Brain microvascular endothelial cell (primary cell): ENCODE measurements at regions not wholly inside any gene's neighbourhood (a gene's known extent, or its start where the extent isn't known, plus 50 kb on each side); places are given as distances from the start of the nearest gene placed in this dataset.
"Not testable (repeated sequence)": the region's sequence is repeated elsewhere in the genome, so short reads cannot be mapped to it uniquely, and the experiment has no call there.

Source experiments
- DNase-seq: peaks from one replicate; pipeline ENCODE4 v3.0.0-alpha.2; 2020
- H3K27ac ChIP-seq: fragments of 250-450 bp; sonication (Bioruptor Pico); 2 replicates; pipeline ENCODE4 v1.5.1; 2020; ENCODE audit warnings: mild to moderate bottlenecking, moderate library complexity
- H3K27me3 ChIP-seq: fragments of 250-450 bp; sonication (Bioruptor Pico); replicated peaks from 2 replicates; pipeline ENCODE4 v1.5.1; 2020; ENCODE audit warnings: mild to moderate bottlenecking
- H3K36me3 ChIP-seq: fragments of 250-450 bp; sonication (Bioruptor Pico); replicated peaks from 2 replicates; pipeline ENCODE4 v1.5.1; 2020; ENCODE audit warnings: mild to moderate bottlenecking
- H3K4me3 ChIP-seq: 2 replicates; pipeline ENCODE4 v1.5.1; 2011; ENCODE audit warnings: low read depth, mild to moderate bottlenecking, control low read depth, low read length, moderate library complexity
- in situ Hi-C: cut with HindIII; loops from 2 replicates; pipeline ENCODE4 v1.10.0; 2017; ENCODE audit warnings: low sequenced_read_pairs, low pct_ligation_motif_present
- TF ChIP-seq, protein P1 (sequence below): IDR thresholded peaks from 2 replicates; pipeline ENCODE4 v1.5.1; 2011; ENCODE audit warnings: low read depth, mild to moderate bottlenecking, moderate library complexity, low read length, control low read depth, inconsistent platforms; ENCODE audit errors: missing control alignments

DNA sequence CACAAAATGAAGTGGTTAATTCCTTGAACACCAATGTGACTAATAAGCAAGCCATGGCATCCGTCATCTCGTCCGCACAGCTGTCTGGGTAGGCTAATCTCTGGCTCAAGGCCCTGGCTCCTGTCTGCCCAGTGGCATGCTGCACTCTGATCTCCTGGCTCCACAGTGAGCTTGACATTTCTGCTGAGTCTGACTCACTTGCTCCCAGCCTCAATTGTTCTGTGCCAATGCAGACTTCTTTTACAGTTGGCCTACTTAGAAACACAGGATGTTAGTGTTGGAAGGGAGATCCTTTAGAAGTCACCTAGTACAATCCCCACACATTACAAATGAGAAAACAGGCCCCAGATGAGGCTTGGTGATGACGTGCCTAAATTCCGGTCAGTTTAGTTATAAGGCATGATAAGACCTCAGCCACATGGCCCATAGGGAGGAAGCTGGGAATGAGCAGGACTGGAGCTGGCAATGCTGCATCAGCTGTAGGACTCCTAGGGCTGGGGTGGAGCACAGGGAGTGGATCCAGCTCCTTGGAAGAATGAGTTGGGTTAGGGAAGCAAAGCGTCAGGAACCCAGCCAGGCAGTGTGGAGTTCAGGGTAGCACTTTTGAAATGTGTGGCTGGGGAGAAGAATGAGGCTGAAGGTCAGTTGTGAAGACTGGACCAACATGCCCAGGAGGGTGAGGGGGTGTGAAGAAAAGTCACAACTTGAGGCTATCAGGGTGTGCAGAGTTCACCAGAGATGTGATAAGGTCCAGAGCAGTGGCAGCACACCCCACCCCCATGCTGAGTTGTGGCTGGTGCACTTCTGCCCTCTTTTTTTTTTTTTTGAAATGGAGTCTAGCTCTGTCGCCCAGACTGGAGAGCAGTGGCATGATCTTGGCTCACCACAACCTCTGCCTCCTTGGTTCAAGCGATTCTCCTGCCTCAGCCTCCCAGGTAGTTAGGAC is 70.2 kb upstream of the EED start:
- in situ Hi-C loops: no loop called here
- Histone ChIP-seq H3K27ac (peak overlapping the region; percentile 90), H3K4me3 (no peak overlapping the region), H3K27me3 (no peaks in the 10 kb centered on the region), H3K36me3 (no peaks in the 10 kb centered on the region)
- TF ChIP-seq, protein P1, sequence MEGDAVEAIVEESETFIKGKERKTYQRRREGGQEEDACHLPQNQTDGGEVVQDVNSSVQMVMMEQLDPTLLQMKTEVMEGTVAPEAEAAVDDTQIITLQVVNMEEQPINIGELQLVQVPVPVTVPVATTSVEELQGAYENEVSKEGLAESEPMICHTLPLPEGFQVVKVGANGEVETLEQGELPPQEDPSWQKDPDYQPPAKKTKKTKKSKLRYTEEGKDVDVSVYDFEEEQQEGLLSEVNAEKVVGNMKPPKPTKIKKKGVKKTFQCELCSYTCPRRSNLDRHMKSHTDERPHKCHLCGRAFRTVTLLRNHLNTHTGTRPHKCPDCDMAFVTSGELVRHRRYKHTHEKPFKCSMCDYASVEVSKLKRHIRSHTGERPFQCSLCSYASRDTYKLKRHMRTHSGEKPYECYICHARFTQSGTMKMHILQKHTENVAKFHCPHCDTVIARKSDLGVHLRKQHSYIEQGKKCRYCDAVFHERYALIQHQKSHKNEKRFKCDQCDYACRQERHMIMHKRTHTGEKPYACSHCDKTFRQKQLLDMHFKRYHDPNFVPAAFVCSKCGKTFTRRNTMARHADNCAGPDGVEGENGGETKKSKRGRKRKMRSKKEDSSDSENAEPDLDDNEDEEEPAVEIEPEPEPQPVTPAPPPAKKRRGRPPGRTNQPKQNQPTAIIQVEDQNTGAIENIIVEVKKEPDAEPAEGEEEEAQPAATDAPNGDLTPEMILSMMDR: no peak
- DNase-seq: peak; percentile 96

DNA sequence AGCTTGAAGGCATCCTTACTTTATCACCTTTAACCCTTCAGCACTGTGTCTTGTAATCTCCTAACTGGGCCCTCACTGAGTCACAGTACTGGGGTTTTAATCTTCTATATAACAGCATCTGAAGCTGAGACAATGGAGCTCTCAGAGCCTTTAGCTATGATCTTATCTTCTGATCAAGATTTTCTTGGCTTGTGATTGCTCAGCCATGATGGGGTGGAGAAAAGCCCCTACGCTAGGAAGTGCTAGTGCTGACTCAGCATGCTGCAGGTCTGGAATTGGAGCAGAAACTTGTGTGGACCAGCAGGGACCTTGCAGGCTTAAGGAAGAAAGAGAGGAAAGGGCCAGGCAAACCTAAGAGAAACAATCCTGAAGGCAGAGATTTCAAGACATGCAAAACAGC is 71.7 kb upstream of the EED start:
- H3K27ac ChIP-seq: peak overlapping the region; percentile 90
- no peaks in the 10 kb centered on the region for H3K36me3 ChIP-seq
- in situ Hi-C loops: no loop called here
- peak; percentile 65 for DNase-seq
- TF ChIP-seq, protein P1: no peak
- no peaks in the 10 kb centered on the region for H3K27me3 ChIP-seq
- H3K4me3 ChIP-seq: no peak overlapping the region

GRCh38 chr11:86171627-86172026 is 72.9 kb upstream of the EED start:
- DNase-seq: no peak
- no peak overlapping the region for H3K27ac ChIP-seq
- in situ Hi-C loops: no loop called here
- no peak overlapping the region for H3K4me3 ChIP-seq
- H3K36me3 ChIP-seq: no peaks in the 10 kb centered on the region
- TF ChIP-seq, protein P1: no peak
- no peaks in the 10 kb centered on the region for H3K27me3 ChIP-seq

DNA sequence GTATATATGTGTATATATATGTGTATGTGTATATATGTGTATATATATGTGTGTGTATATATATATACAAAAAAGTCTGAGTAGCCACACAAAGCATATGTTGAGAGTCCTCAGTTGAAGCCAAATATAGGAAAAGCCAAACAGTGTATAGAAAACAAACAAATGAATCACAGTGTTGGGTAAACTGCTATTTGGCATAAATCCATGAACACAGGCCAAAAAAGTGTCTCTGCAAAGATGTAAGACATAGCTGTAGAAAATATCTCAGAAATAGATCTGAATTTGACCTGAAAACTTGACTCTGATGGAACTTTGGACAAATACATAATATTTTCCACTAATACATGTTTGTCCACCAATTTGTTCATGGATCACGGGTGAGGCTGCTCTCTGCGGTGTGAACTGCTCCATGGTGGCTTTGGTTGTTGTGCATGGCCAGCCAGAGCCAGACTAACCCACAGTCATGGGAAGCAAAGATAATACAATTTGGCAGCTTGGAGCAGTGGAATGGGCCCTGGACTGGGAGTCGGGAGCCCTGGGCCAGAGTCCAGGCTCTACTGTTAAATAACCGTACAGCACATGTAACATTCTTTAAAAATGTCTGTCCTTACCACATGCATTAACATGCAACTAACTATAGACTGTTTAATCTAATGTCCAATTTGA is 76.9 kb upstream of the EED start:
- no peak overlapping the region for H3K4me3 ChIP-seq
- DNase-seq: no peak
- TF ChIP-seq, protein P1: no peak
- no peaks in the 10 kb centered on the region for H3K36me3 ChIP-seq
- no peaks in the 10 kb centered on the region for H3K27me3 ChIP-seq
- no peak overlapping the region for H3K27ac ChIP-seq
- in situ Hi-C loops: no loop called here

GRCh38 chr11:86166287-86166686 is 78.3 kb upstream of the EED start:
- H3K27me3 ChIP-seq, H3K4me3 ChIP-seq, in situ Hi-C loops, DNase-seq, H3K36me3 ChIP-seq, H3K27ac ChIP-seq: not testable (repeated sequence)

DNA sequence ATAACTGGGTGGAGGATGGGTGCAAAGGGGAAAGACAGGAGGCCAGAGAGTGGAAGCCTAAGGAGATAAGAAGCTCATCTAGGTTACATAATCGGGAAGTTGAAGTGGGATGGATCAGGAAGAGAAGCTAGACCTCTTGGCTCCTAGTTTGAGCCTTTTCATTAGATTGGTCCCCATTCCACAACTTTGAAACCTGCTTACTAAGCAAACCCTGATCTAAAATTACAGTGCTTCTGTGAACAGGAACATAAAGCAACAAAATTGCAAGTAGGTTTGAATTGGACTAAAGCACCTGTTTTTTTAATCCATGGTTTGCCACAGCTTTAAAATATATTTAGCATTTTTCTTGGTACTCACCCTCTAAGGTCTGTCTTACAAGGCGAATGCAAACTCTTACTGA is 80.4 kb upstream of the EED start:
- no peaks in the 10 kb centered on the region for H3K36me3 ChIP-seq
- in situ Hi-C loops: no loop called here
- no peaks in the 10 kb centered on the region for H3K27me3 ChIP-seq
- TF ChIP-seq, protein P1: no peak
- no peak overlapping the region for H3K4me3 ChIP-seq
- no peak for DNase-seq
- H3K27ac ChIP-seq: no peak overlapping the region

DNA sequence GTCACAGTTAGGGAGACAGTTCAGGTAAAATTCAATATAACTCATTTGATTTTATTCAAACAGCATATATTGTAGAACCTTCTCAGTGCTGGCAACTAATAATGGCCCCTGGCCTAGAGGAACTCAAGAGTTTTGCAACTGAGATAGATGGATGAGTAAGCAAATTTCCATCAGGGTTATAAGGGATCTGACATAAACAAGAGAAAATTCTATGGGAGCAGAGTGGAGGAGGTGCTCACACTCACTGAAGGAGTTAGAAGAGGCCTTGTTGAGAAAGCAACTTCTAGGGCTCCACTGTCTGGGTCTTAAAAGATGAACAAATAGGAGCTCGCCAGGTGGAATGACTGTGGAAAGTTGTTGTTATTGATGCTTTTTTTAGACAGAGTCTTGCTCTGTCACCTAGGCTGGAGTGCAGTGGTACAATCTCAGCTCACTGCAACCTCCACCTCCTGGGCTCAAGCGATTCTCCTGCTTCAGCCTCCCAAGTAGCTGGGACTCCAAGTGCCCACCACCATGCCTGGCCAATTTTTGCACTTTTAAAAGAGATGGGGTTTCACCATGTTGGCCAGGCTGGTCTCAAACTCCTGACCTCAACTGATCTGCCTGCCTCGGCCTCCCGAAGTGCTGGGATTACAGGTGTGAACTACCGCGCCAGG is 81.2 kb upstream of the EED start:
- H3K27me3 ChIP-seq, DNase-seq, H3K36me3 ChIP-seq, H3K4me3 ChIP-seq, in situ Hi-C loops: not testable (repeated sequence)
- H3K27ac ChIP-seq: peak overlapping the region; percentile 25
